ENCODE measurements at regions not wholly inside any gene's neighbourhood (a gene's known extent, or its start where the extent isn't known, plus 50 kb on each side); places are given as distances from the start of the nearest gene placed in this dataset.

GRCh38 chr2:81852651-81853050, 1548.1 kb upstream of the LRRTM1 start:
- TF ChIP-seq CTCF (IDR thresholded peaks at IDR 0.05) (no peak), REST (IDR thresholded peaks at IDR 0.05; ENCODE audit: insufficient read depth in 1 of 2, low read depth in 2 of 2, low read length in 1 of 2) (no peak)

Data from Panc1 (cell line).